ENCODE measurements at regions not wholly inside any gene's neighbourhood (a gene's known extent, or its start where the extent isn't known, plus 50 kb on each side); places are given as distances from the start of the nearest gene placed in this dataset.

DNA sequence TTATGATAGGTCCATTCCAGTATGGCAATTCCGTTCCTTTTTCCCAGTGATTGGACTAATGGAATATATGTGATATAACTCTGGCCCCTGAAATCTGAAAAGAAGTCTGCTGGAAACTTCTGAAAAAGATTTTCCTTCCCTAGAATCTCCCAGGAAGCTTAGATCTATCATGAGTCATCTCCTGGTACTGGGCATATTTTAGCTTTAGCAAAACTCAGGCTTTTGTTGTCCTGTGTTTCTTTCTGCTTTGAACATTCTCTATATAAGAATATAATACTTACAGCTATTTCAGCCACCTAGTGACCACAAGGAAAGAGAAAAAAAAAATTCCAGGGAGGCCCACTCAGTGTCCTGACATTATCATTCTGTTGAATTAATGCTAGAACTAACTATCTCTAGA lies 597.2 kb upstream of the GRIA3 start:
- TF ChIP-seq CTCF (IDR thresholded peaks at IDR 0.05; ENCODE audit: low read depth, low read length), result no peak
- TF ChIP-seq EZH2phosphoT487 (IDR thresholded peaks at IDR 0.05; ENCODE audit: low read depth), result no peak
